C1 segment of cervical spinal cord (tissue), 14 donors: ENCODE measurements at regions not wholly inside any gene's neighbourhood (a gene's known extent, or its start where the extent isn't known, plus 50 kb on each side); places are given as distances from the start of the nearest gene placed in this dataset.

Source experiments
- DNase-seq, 14 donors: peaks; one replicate each; lab custom pipeline; 2025; lab: John Stamatoyannopoulos, UW

GRCh38 chr1:244952280-244952933 lies 88.1 kb upstream of the HNRNPU start:
- DNase-seq = no peak

- no peak for DNase-seq
Measured at GRCh38 chr1:244948416-244948815, 84.1 kb upstream of the HNRNPU start.

- no peak for DNase-seq
Measured at GRCh38 chr1:244945109-244945671, 80.8 kb upstream of the HNRNPU start.

- no peak for DNase-seq
Measured at GRCh38 chr1:244941121-244941520, 76.8 kb upstream of the HNRNPU start.

GRCh38 chr1:244937099-244937498 lies 72.8 kb upstream of the HNRNPU start:
- no peak for DNase-seq

GRCh38 chr1:244920911-244921761 lies 56.8 kb upstream of the HNRNPU start:
- DNase-seq = no peak

- DNase-seq = no peak
Measured at GRCh38 chr1:244919320-244920282, 55.3 kb upstream of the HNRNPU start.

- DNase-seq = peak in 11 of 14 donors; percentile 2 to 65 (median 20)
Measured at GRCh38 chr1:244918421-244919319, 54.3 kb upstream of the HNRNPU start.

GRCh38 chr1:244917073-244917670 lies 52.8 kb upstream of the HNRNPU start:
- peak in 3 of 14 donors; percentile 2 to 39 (median 7) for DNase-seq

- no peak for DNase-seq
Measured at GRCh38 chr1:244915736-244916135, 51.4 kb upstream of the HNRNPU start.

GRCh38 chr1:244914761-244915160 lies 50.4 kb upstream of the HNRNPU start:
- no peak for DNase-seq
